ENCODE measurements at regions not wholly inside any gene's neighbourhood (a gene's known extent, or its start where the extent isn't known, plus 50 kb on each side); places are given as distances from the start of the nearest gene placed in this dataset.

GRCh38 chr5:87653242-87653641 lies 240.5 kb upstream of the CCNH start:
- POLR2A ChIA-PET: no interaction called here
- no peaks in the 10 kb centered on the region for H3K36me3 ChIP-seq (ENCODE audit: control insufficient read depth, insufficient read depth, low read length)
- no peaks in the 10 kb centered on the region for H3K9me1 ChIP-seq (ENCODE audit: control insufficient read depth, insufficient read depth, low read length)
- H3K4me1 ChIP-seq (replicated peaks in 1 of 2; ENCODE audit: control insufficient read depth in 2 of 2, insufficient read depth in 2 of 2, low read length in 2 of 2): no peaks in the 10 kb centered on the region
- intact Hi-C loops (cut with micrococcal nuclease): no loop called here
- CTCF ChIA-PET (ENCODE audit: low intra/inter-chr PET ratio): no interaction called here
- 0% methylated on average over 2 of the region's 2 CpGs for WGBS (ENCODE audit: insufficient coverage, low coverage, missing lambda C conversion rate)
- H3K27ac ChIP-seq (ENCODE audit: extremely low read depth, low read depth, low read length): no peak overlapping the region
- no peak overlapping the region for H3K4me2 ChIP-seq (ENCODE audit: insufficient read depth, low read length)
- H3K9ac ChIP-seq (ENCODE audit: insufficient read depth in 1 of 2, low read depth in 2 of 2, low read length in 2 of 2): no peak overlapping the region
- H3K4me3 ChIP-seq: no peak overlapping the region
- H3K27me3 ChIP-seq (ENCODE audit: control insufficient read depth in 2 of 2, insufficient read depth in 2 of 2, low read length in 2 of 2): no peaks in the 10 kb centered on the region
- no peaks in the 10 kb centered on the region for H3K9me3 ChIP-seq (replicated peaks; ENCODE audit: control insufficient read depth, insufficient read depth, low read depth, low read length)
- FAIRE-seq (no peak), DNase-seq (ENCODE audit: extremely low read depth in 1 of 4, low spot score in 3 of 4) (no peak), ATAC-seq (no peak)
- H4K20me1 ChIP-seq (replicated peaks; ENCODE audit: control insufficient read depth, insufficient read depth, low read length): no peaks in the 10 kb centered on the region
- BruUV-seq (replicated peaks): no TSS peak
- H3K79me2 ChIP-seq (ENCODE audit: control insufficient read depth, insufficient read depth, low read length): no peaks in the 10 kb centered on the region
- H2AFZ ChIP-seq (ENCODE audit: low read depth, low read length): no peak overlapping the region
- in situ Hi-C loops (cut with MboI): no loop called here
- TF ChIP-seq SMARCB1 (IDR thresholded peaks at IDR 0.05; ENCODE audit: insufficient read length, low read depth) (no peak), DACH1 (IDR thresholded peaks at IDR 0.05; ENCODE audit: partially characterized antibody) (no peak), SIRT6 (IDR thresholded peaks at IDR 0.05; ENCODE audit: low read depth, low read length) (no peak), DMBX1 (CRISPR knock-in tag; IDR thresholded peaks at IDR 0.05; ENCODE audit: borderline replicate concordance) (no peak), MTA2 (IDR thresholded peaks at IDR 0.05; ENCODE audit: low read depth) (no peak), PTTG1 (tag; IDR thresholded peaks at IDR 0.05; ENCODE audit: low read depth) (no peak), SMARCE1 (IDR thresholded peaks at IDR 0.05) (no peak), CREB1 (IDR thresholded peaks at IDR 0.05) (no peak), CREB1 (CRISPR knock-in tag; IDR thresholded peaks at IDR 0.05) (no peak), ATF7 (IDR thresholded peaks at IDR 0.05) (no peak), ZHX1 (conservative IDR thresholded peaks at IDR 0.05; ENCODE audit: low read length) (no peak), IRF9 (tag; IDR thresholded peaks at IDR 0.05) (no peak), TCF3 (CRISPR knock-in tag; IDR thresholded peaks at IDR 0.05) (no peak), ARID2 (IDR thresholded peaks at IDR 0.05) (no peak), POLR2G (IDR thresholded peaks at IDR 0.05; ENCODE audit: low read depth, low read length) (no peak), HES1 (IDR thresholded peaks at IDR 0.05; ENCODE audit: low read depth) (no peak), NFYB (IDR thresholded peaks at IDR 0.05; ENCODE audit: extremely low read depth, insufficient read length) (no peak), PCBP1 (IDR thresholded peaks at IDR 0.05; ENCODE audit: low read depth, low read length, poor library complexity, severe bottlenecking) (no peak)
- TF ChIP-seq, protein P1, sequence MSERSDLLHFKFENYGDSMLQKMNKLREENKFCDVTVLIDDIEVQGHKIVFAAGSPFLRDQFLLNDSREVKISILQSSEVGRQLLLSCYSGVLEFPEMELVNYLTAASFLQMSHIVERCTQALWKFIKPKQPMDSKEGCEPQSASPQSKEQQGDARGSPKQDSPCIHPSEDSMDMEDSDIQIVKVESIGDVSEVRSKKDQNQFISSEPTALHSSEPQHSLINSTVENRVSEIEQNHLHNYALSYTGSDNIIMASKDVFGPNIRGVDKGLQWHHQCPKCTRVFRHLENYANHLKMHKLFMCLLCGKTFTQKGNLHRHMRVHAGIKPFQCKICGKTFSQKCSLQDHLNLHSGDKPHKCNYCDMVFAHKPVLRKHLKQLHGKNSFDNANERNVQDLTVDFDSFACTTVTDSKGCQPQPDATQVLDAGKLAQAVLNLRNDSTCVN (CRISPR knock-in tag; IDR thresholded peaks at IDR 0.05): no peak

Measured in K562 (cell line).